ENCODE measurements at regions not wholly inside any gene's neighbourhood (a gene's known extent, or its start where the extent isn't known, plus 50 kb on each side); places are given as distances from the start of the nearest gene placed in this dataset.

GRCh38 chr4:4800646-4801408, 58.6 kb upstream of the MSX1 start:
- TF ChIP-seq EZH2phosphoT487 (IDR thresholded peaks at IDR 0.05; ENCODE audit: insufficient read depth, low read depth), result no peak
- TF ChIP-seq EZH2 (IDR thresholded peaks at IDR 0.05; ENCODE audit: insufficient read depth, poor library complexity, severe bottlenecking), result no peak

Data from GM23248 (cell line).